DMS53 treated with DMSO at 0.1 percent for 48 hours (cell line): ENCODE measurements at regions not wholly inside any gene's neighbourhood (a gene's known extent, or its start where the extent isn't known, plus 50 kb on each side); places are given as distances from the start of the nearest gene placed in this dataset.
"Not testable (repeated sequence)": the region's sequence is repeated elsewhere in the genome, so short reads cannot be mapped to it uniquely, and the experiment has no call there.

Experiments used
- DNase-seq: peaks from one replicate; lab custom pipeline; 2025; ENCODE audit not compliant: unreplicated experiment; lab: John Stamatoyannopoulos, UW

DNA sequence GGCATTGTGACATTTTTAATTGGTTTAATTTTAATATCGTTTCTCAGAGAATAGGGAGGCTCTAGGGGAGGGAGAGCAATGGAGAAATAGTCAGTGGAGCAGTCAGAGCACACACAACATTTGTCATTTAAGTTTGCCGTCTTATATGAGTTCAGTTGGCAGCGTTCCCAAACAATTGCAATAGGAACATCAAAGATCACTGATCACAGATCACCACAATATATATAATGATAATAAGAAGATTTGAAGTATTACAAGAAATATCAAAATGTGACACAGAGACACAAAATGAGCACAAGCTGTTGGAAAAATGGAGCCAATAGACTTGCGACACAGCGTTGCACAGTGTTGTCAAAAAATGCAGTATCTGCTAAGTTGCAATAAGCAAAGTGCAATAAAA, 303.7 kb downstream of the CDH19 start:
- no peak for DNase-seq

GRCh38 chr18:66280470-66280869, 323.4 kb downstream of the CDH19 start:
- no peak for DNase-seq

DNA sequence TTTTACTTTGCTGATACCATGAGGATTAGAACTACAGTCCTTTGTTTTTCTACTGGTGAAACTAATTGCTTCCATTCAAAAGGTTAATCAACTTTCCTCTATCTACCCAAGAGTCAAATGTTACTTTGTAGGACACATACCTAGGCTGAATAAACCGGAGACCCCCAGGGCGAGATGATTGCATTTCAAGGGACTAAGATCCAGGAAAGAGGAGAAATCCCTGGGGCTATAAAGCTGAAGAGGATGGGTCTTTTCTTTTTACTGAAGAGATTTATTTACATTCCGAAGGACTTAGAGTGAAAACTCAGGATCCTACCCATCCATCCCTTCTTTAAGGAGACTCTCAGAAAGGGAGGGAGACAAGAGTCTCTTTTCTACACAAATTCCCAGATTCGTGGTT, 331.9 kb downstream of the CDH19 start:
- no peak for DNase-seq

DNA sequence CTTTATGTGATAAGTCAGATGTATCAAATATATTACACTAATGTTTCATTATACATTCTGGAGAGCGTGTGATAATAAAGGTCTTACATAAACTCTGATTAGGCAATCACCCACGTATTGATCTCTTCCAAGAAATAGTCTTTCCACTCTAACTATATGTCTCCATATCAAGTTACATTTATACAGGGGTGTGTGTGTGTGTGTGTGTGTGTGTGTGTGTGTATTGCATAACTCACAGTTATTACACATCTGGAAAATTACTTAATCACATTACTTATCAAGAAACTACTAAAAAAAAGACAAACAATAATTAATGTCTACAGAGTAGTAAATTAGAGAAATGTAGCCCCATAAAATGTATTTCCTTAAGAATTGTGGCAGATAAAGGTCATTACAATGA, 339.8 kb downstream of the CDH19 start:
- DNase-seq, result no peak

- no peak for DNase-seq
Measured at GRCh38 chr18:66254121-66254520, 349.8 kb downstream of the CDH19 start.

DNA sequence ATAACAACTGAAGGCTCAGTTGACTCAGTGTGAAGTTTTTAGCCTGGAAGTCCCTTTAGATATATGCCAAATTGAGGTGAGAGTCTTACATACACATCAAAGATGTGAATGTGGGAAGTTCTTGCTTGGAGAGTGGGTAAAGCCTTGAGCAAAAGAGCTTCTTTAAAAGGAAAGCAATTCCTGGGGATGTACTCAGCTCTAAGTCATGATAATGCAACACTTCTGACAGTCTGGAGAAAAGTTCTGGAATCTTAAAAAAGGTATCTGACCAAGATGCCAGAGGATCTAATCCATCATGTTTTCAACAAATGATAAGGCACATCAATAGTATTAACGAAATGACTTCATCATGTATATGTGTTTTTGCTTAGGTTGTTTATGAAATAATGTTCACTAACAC, 351.2 kb downstream of the CDH19 start:
- no peak for DNase-seq

DNA sequence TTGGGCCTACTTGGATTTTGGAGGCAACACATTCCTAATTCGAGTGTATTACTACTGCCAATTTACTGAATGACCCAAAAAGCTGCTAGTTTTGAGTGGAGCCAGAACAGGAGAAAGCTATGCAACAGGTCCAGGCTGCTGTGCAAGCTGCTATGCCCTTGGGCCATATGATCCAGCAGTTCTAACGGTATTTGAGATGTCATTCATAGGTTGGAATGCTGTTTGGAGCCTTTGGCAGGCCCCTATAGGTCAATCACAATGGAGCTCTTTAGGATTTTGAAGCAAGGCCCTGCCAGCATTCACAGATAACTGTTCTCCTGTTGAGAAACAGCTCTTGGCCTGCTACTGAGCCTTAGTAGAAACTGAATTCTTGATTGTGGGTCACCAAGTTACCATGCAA, 368.7 kb downstream of the CDH19 start:
- DNase-seq, result no peak

DNA sequence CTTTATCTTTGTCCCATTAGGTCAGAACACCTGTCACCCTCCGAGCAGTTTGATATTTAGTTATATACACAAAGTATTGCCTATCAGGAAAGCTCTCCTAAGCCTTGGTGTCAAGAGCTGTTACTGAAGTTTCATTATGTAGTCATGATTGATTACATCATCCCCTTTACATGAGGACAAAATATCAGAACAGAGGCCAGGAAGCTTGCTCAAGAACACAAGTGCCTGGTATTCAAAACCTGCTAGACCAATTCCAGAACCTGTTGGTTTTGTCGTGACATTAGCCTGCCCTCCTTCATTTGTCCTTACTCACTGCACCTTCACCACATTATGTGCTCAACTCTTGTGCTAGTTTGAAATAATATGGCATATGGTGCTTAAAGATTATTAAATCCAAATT, 377.1 kb downstream of the CDH19 start:
- peak; percentile 66 for DNase-seq

GRCh38 chr18:66223317-66223716, 380.6 kb downstream of the CDH19 start:
- DNase-seq, result not testable (repeated sequence)

- DNase-seq, result no peak
Measured at GRCh38 chr18:66222174-66222573, 381.7 kb downstream of the CDH19 start.

- DNase-seq, result no peak
Measured at GRCh38 chr18:66219817-66220216, 384.1 kb downstream of the CDH19 start.

- DNase-seq, result no peak
Measured at GRCh38 chr18:66211749-66212148, 392.1 kb downstream of the CDH19 start.

DNA sequence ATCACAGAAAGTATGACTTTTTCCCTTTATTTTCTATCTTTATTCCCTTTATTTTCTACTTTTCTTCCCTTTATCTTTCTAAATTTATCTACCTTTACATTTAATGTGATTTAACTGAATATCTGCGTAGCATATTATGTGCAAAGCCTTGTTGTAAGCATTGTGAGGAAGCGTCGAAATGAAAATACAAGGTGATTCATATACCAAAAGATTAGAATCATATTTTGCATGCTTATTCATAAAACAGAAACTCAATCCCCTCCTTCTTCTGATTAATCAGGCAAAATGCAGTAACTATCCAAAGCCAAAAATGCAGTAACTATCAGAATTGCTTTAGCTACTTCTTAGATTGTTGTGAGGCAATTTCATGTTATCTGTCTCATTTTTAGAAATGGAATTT, 393.0 kb downstream of the CDH19 start:
- DNase-seq, result no peak

GRCh38 chr18:66209656-66210055, 394.2 kb downstream of the CDH19 start:
- no peak for DNase-seq

DNA sequence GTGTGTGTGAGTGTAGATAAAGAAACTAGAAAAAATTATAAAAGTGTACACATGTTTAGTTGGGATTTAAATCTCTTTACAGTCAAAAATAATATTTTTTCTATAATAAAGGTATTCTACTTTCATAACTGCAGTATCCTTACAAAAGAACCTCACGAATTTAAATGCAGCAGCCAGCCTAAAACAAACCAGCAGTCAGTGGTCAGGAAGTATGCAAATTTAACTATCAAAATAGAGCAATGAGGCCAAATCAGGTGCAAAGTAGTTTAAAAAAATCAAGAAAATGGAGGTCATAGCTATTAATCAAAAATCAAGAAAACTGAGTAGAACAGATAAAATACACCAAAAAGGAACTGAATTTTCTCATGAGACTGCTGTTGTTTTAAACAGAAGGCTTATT, 407.1 kb downstream of the CDH19 start:
- no peak for DNase-seq

GRCh38 chr18:66193938-66194337, 410.0 kb downstream of the CDH19 start:
- DNase-seq, result no peak

GRCh38 chr18:66193394-66193793, 410.5 kb downstream of the CDH19 start:
- no peak for DNase-seq

DNA sequence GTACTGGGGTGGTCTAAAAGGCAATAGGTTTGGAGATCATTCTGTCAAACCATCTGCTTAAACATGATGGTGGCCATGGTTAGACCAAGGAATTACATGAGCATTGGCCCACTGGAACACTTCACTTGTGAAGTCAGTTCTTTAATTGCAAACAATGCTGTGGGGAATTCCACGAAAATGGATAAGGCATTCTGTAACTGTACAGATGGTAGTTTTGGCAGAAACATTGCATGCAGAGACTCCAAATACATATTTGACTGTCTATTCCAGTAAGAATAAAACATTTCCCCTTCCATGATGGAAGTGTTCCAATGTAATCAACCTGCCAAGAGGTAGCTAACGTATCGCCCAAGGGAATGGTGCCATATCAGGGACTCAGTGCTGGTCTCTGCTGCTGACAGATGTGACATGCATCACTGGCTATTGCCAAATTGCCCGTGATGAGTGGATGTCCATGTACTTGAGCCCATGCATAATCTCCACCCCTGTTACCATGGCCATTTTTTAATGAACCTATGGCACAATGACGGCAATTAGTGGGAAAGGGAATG, 417.9 kb downstream of the CDH7 start:
- no peak for DNase-seq

DNA sequence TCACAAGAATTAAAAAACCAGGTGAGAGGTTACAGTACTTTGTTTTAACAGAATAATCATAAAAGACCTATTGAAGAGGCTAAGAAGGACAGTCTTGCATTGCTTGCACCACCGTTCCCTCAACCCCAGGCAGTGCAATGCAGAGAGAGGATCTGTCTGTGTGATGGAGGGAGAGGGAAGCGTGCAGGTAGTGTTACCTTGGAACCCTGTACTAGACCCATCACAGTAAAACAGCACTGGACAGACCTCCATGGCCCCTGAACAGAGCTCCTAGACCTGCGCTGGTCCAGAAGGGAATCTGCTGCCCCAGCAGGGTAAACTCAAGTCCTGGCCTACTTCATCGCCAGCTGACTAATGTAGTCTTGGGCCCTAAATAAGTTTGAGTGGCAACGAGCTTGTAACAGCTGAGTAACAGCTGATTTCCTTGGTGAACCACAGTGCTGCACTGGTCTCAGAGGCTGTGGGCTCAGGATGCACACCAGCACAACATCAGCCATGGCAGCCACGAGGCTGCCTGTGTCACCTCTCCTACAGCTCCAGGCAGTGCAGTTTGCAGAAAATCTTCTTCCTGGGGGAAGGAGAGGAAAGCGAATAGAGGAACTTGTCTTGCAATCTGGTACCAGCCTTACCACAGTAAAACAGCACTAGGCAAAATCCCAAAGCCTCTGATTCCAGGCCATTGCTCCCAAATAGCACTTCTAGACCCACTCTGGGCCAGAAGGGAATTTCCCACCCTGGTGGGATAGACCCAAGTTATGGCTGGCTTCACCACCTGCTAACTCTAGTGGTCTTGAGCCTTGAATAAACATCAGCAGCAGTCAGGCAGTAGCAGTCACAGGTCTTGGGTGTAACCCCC, 417.2 kb downstream of the CDH7 start:
- DNase-seq, result no peak

- no peak for DNase-seq
Measured at GRCh38 chr18:66160007-66160406, 409.2 kb downstream of the CDH7 start.

GRCh38 chr18:66159451-66159850, 408.6 kb downstream of the CDH7 start:
- no peak for DNase-seq

DNA sequence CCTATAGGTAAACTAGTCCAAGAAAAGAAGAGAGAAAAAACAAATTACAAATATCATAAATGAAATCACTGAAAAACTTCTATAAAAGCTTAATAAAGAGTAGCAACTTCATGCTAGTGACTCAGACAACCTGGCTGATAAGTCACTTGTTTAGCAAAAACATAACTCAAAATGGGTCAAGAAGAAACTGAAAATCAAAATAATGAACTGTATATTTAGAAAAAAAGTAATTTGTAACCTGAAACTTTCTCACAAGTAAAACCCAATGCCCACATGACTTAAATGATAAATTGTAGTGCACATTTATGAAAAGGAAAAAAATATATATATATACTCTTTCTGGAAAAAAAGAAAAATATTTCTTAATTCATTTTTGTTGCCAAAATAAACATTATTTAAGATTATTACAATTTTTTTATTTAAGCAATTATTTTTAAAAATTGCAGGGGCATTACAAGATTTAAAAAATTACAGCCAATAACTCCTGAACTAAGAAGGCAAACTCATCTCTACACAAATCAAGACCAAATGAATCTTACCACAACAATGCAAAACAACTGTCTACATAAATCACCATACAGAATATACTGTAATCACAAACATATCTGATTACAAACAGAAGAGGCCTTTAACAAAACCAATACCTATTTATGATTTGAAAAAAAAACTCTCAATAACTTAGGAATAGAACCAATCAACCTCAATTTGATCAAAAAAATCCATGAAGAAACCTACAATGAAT, 406.3 kb downstream of the CDH7 start:
- DNase-seq, result no peak
